Tibial nerve (tissue), 3 donors: ENCODE measurements at regions not wholly inside any gene's neighbourhood (a gene's known extent, or its start where the extent isn't known, plus 50 kb on each side); places are given as distances from the start of the nearest gene placed in this dataset.

Source experiments
- POLR2A ChIP-seq, 2 donors: fragments of 450-650 bp; IDR thresholded peaks; one replicate each; pipeline ENCODE4 v1.6.1; 2017; ENCODE audit warnings: antibody characterized with exemption in 2 of 2, mild to moderate bottlenecking in 2 of 2, moderate library complexity in 2 of 2
- TF ChIP-seq, protein P1 (sequence below), 5 experiments: fragments of 200-600 bp in 3 of 5; fragments of 450-650 bp in 2 of 5; sonication (generic) in 3 of 5; IDR thresholded peaks; one replicate each; pipeline ENCODE4 v1.5.1; 2016 to 2019; ENCODE audit warnings: antibody characterized with exemption in 5 of 5, mild to moderate bottlenecking in 3 of 5, moderate library complexity in 2 of 5

DNA sequence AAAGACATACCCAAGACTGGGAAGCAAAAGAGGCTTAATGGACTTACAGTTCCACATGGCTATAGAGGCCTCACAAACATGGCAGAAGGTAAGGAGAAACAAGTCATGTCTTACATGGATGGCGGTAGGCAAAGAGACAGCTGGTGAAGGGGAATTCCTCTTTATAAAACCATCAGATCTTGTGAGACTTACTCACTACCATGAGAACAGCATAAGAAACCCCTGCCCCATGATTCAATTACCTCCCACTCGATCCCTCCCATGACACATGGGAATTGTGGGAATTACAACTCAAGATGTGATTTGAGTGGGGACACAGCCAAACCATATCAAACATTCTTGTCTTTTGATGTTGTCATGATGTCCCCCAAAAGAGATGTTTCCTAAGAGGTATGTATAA, 103.3 kb downstream of the DUSP10 start:
- TF ChIP-seq, protein P1, sequence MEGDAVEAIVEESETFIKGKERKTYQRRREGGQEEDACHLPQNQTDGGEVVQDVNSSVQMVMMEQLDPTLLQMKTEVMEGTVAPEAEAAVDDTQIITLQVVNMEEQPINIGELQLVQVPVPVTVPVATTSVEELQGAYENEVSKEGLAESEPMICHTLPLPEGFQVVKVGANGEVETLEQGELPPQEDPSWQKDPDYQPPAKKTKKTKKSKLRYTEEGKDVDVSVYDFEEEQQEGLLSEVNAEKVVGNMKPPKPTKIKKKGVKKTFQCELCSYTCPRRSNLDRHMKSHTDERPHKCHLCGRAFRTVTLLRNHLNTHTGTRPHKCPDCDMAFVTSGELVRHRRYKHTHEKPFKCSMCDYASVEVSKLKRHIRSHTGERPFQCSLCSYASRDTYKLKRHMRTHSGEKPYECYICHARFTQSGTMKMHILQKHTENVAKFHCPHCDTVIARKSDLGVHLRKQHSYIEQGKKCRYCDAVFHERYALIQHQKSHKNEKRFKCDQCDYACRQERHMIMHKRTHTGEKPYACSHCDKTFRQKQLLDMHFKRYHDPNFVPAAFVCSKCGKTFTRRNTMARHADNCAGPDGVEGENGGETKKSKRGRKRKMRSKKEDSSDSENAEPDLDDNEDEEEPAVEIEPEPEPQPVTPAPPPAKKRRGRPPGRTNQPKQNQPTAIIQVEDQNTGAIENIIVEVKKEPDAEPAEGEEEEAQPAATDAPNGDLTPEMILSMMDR (IDR thresholded peaks at IDR 0.05), result no peak
- TF ChIP-seq POLR2A (IDR thresholded peaks at IDR 0.05), result no peak
